B cell (primary cell): ENCODE measurements at regions not wholly inside any gene's neighbourhood (a gene's known extent, or its start where the extent isn't known, plus 50 kb on each side); places are given as distances from the start of the nearest gene placed in this dataset.

ENCODE experiments used
- ATAC-seq: fragments of 200-7000 bp; cut with Tn5 transposase; one replicate; pipeline ENCODE4 v1.10.0; 2021; ENCODE audit warnings: low read depth, mild to moderate bottlenecking, moderate number of reproducible peaks, moderate library complexity
- CTCF ChIA-PET: fragments of 350-600 bp; sonication (Branson Sonifier 250); formaldehyde crosslinking; loops from one replicate; lab custom pipeline; 2021; ENCODE audit warnings: antibody characterized with exemption, inconsistent platforms; lab: Charles Lee
- POLR2A ChIA-PET: fragments of 350-600 bp; sonication (Branson Sonifier 250); formaldehyde crosslinking; loops from one replicate; lab custom pipeline; 2021; ENCODE audit warnings: antibody characterized with exemption; lab: Charles Lee
- DNase-seq: peaks from one replicate; pipeline ENCODE4 v3.0.0; 2013
- H2AFZ ChIP-seq: 2 replicates; pipeline ENCODE4 v1.6.1; 2012; ENCODE audit warnings: mild to moderate bottlenecking, low read depth, low read length; ENCODE audit not compliant: insufficient read depth, poor library complexity, severe bottlenecking
- H3K27ac ChIP-seq, 2 donors: 1 replicate in 1 of 2; 2 replicates in 1 of 2; pipeline ENCODE4 v1.5.1; 2012 to 2013; ENCODE audit warnings: low read length in 2 of 2, mild to moderate bottlenecking in 2 of 2, moderate library complexity in 1 of 2
- H3K27me3 ChIP-seq, 4 experiments: fragments of 200-600 bp in 1 of 4; sonication (generic) in 1 of 4; replicated peaks in 1 of 4; 1 replicate in 2 of 4; 2 replicates in 2 of 4; pipeline versions ENCODE4 v1.6.1 to v1.7.0; 2013 to 2016; ENCODE audit warnings: low read length in 3 of 4, mild to moderate bottlenecking in 2 of 4, mixed read lengths in 1 of 4, moderate library complexity in 1 of 4; ENCODE audit not compliant: insufficient read depth in 4 of 4, control insufficient read depth in 3 of 4; ENCODE audit errors: control extremely low read depth in 1 of 4
- H3K36me3 ChIP-seq, 2 experiments: replicated peaks in 1 of 2; 1 replicate in 1 of 2; 2 replicates in 1 of 2; pipeline versions ENCODE4 v1.6.1 to v1.7.1; 2013; ENCODE audit warnings: low read length in 1 of 2; ENCODE audit not compliant: insufficient read depth in 2 of 2, control insufficient read depth in 1 of 2; ENCODE audit errors: control extremely low read depth in 1 of 2, extremely low read depth in 1 of 2
- H3K4me1 ChIP-seq, 2 donors: fragments of 200-600 bp in 1 of 2; sonication (generic) in 1 of 2; 1 replicate in 1 of 2; 2 replicates in 1 of 2; pipeline versions ENCODE4 v1.5.1 to v1.6.1; 2013 to 2017; ENCODE audit warnings: low read length in 2 of 2; ENCODE audit not compliant: control insufficient read depth in 2 of 2, insufficient read depth in 2 of 2
- H3K4me2 ChIP-seq: replicated peaks from 2 replicates; pipeline ENCODE3; 2012; ENCODE audit warnings: mild to moderate bottlenecking, low read depth, low read length; ENCODE audit not compliant: poor library complexity, severe bottlenecking
- H3K4me3 ChIP-seq, 5 experiments: fragments of 200-600 bp in 1 of 5; sonication (generic) in 1 of 5; 1 replicate in 3 of 5; 2 replicates in 2 of 5; pipeline versions ENCODE4 v1.5.1 to v1.7.0; 2011 to 2016; ENCODE audit warnings: low read length in 4 of 5, mild to moderate bottlenecking in 4 of 5, low read depth in 2 of 5, control low read depth in 1 of 5, moderate library complexity in 1 of 5; ENCODE audit not compliant: insufficient read depth in 1 of 5; ENCODE audit errors: control extremely low read depth in 1 of 5, extremely low read depth in 1 of 5
- H3K79me2 ChIP-seq: fragments of 200-600 bp; sonication (generic); one replicate; pipeline ENCODE4 v1.6.0; 2016; ENCODE audit warnings: low read length; ENCODE audit not compliant: control insufficient read depth, insufficient read depth
- H3K9ac ChIP-seq: fragments of 200-600 bp; sonication (generic); 2 replicates; pipeline ENCODE4 v1.6.1; 2017; ENCODE audit warnings: mild to moderate bottlenecking, low read length, moderate library complexity
- H3K9me3 ChIP-seq, 3 donors: one replicate each; pipeline versions ENCODE4 v1.6.1 to v1.7.1; 2013; ENCODE audit warnings: low read length in 2 of 3; ENCODE audit not compliant: control insufficient read depth in 2 of 3, insufficient read depth in 1 of 3; ENCODE audit errors: control extremely low read depth in 1 of 3
- H4K20me1 ChIP-seq: 2 replicates; pipeline ENCODE4 v1.6.0; 2012; ENCODE audit warnings: mild to moderate bottlenecking, low read length; ENCODE audit not compliant: insufficient read depth, control insufficient read depth, poor library complexity, severe bottlenecking
- H3K27ac Mint-ChIP-seq: one replicate; pipeline ENCODE4 v1.8.0; 2021; ENCODE audit warnings: mixed read lengths
- H3K27me3 Mint-ChIP-seq: one replicate; pipeline ENCODE4 v1.8.0; 2021; ENCODE audit warnings: mixed read lengths
- H3K4me1 Mint-ChIP-seq: one replicate; pipeline ENCODE4 v1.8.0; 2021; ENCODE audit warnings: mixed read lengths
- H3K4me3 Mint-ChIP-seq: one replicate; pipeline ENCODE4 v1.8.0; 2021; ENCODE audit warnings: mixed read lengths
- H3K9me3 Mint-ChIP-seq: one replicate; pipeline ENCODE4 v1.8.0; 2022; ENCODE audit warnings: mixed read lengths; ENCODE audit not compliant: insufficient read depth
- EZH2 ChIP-seq: IDR thresholded peaks from 2 replicates; pipeline ENCODE4 v1.6.1; 2012; ENCODE audit warnings: borderline replicate concordance, low read depth, mild to moderate bottlenecking, moderate library complexity, low read length; ENCODE audit not compliant: insufficient read depth, poor library complexity, severe bottlenecking
- WGBS: methylation state at CpG from one replicate; pipeline ENCODE4 v1.1.5; 2013; ENCODE audit warnings: missing lambda C conversion rate; ENCODE audit not compliant: insufficient coverage; 5-methylcytosine and 5-hydroxymethylcytosine counted together
- intact Hi-C: fragments of 100-400 bp; cut with micrococcal nuclease; formaldehyde crosslinking; loops from one replicate; pipeline ENCODE4 v1.10.0; 2022
- TF ChIP-seq, protein P1 (sequence below): fragments of 200-600 bp; IDR thresholded peaks from one replicate; pipeline ENCODE4 v1.8.0; 2022; ENCODE audit warnings: antibody characterized with exemption, mild to moderate bottlenecking

DNA sequence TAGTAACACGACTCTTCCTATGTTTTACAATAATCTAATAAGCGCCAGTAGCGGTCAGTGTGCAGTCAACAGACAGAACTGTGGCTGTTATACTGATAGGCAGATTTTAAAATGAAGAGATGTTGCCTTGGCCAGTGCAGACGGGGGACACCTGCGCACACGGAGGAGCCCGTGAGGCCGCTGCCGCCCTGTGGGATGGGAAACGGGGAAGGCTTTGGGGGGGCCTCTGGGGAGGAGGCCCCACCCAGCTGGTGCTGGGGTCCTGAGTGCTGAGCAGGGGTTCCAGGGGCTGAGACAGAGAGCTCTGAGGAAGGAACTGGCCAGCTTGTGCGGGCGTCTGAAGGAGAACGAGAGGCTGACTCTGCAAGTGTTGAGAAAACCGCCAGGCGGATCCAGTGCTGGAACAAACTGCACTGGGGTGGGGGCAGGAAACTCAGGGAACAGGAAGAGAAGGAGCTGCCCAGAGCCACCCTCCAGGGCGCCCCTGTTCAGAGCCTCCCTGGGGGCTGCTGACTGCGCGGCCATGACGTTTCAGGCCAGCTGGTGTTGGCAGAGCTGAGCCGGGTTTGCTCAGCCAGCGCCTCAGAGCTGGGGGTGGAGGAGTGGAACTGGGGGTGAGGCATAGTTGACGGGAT is 426.4 kb downstream of the TCERG1L start:
- Histone ChIP-seq H4K20me1 (no peaks in the 10 kb centered on the region), H3K4me3 (no peak overlapping the region), H3K4me1 (no peaks in the 10 kb centered on the region), H3K27me3 (no peaks in the 10 kb centered on the region), H3K27ac (no peak overlapping the region), H3K4me2 (no peak overlapping the region), H2AFZ (no peak overlapping the region), H3K36me3 (no peaks in the 10 kb centered on the region), H3K79me2 (no peaks in the 10 kb centered on the region), H3K9ac (no peak overlapping the region), H3K9me3 (peaks cover 0 to 20% (median 0%) of the 10 kb centered on the region in 3 donors)
- DNase-seq (no peak), ATAC-seq (no peak)
- peaks cover 6% of the 10 kb centered on the region for H3K27me3 Mint-ChIP-seq
- no peak overlapping the region for H3K27ac Mint-ChIP-seq
- no peak overlapping the region for H3K4me3 Mint-ChIP-seq
- H3K4me1 Mint-ChIP-seq, result no peaks in the 10 kb centered on the region
- POLR2A ChIA-PET, result no interaction called here
- CTCF ChIA-PET, result no interaction called here
- TF ChIP-seq, protein P1, sequence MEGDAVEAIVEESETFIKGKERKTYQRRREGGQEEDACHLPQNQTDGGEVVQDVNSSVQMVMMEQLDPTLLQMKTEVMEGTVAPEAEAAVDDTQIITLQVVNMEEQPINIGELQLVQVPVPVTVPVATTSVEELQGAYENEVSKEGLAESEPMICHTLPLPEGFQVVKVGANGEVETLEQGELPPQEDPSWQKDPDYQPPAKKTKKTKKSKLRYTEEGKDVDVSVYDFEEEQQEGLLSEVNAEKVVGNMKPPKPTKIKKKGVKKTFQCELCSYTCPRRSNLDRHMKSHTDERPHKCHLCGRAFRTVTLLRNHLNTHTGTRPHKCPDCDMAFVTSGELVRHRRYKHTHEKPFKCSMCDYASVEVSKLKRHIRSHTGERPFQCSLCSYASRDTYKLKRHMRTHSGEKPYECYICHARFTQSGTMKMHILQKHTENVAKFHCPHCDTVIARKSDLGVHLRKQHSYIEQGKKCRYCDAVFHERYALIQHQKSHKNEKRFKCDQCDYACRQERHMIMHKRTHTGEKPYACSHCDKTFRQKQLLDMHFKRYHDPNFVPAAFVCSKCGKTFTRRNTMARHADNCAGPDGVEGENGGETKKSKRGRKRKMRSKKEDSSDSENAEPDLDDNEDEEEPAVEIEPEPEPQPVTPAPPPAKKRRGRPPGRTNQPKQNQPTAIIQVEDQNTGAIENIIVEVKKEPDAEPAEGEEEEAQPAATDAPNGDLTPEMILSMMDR, result no peak
- TF ChIP-seq EZH2, result no peak
- intact Hi-C loops, result no loop called here
- H3K9me3 Mint-ChIP-seq, result no peaks in the 10 kb centered on the region
- WGBS, result 44% methylated on average over 20 of the region's 22 CpGs

DNA sequence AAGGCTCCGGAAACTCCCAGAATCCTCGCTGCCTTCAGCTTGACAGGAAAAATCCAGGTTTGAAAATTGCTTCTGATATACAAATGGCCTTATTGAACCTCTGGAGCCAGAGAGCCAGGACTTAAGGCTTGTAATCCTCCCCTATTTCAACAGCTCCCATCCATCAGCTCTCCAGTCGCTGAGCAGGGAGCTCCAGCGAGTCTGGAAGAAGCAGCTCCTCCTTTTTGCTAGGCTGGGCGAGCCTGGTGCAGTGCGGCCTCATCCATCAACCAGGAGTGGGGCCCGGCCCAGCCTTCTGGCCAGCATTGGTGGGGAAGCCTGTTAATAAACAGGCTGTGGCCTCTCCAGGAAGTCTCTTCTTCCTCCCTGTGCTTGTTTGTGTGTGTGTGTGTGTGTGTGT is 424.4 kb downstream of the TCERG1L start:
- H3K4me3 Mint-ChIP-seq, result no peak overlapping the region
- no peaks in the 10 kb centered on the region for H3K4me1 Mint-ChIP-seq

More for the DNA sequence above, 424.4 kb downstream of the TCERG1L start:
- ATAC-seq (no peak), DNase-seq (no peak)
- Histone ChIP-seq H3K4me2 (no peak overlapping the region), H3K4me1 (no peaks in the 10 kb centered on the region), H3K36me3 (no peaks in the 10 kb centered on the region), H2AFZ (no peak overlapping the region), H3K9me3 (peaks cover 0 to 20% (median 0%) of the 10 kb centered on the region in 3 donors), H3K27ac (no peak overlapping the region), H3K4me3 (no peak overlapping the region), H3K79me2 (no peaks in the 10 kb centered on the region), H3K9ac (no peak overlapping the region), H4K20me1 (no peaks in the 10 kb centered on the region), H3K27me3 (no peaks in the 10 kb centered on the region)
- intact Hi-C loops, result no loop called here
- no peak overlapping the region for H3K27ac Mint-ChIP-seq
- ChIA-PET POLR2A (no interaction called here), CTCF (no interaction called here)
- 69% methylated on average over 4 of the region's 7 CpGs for WGBS
- TF ChIP-seq, protein P1, result no peak
- no peak for TF ChIP-seq EZH2
- no peaks in the 10 kb centered on the region for H3K9me3 Mint-ChIP-seq
- peaks cover 6% of the 10 kb centered on the region for H3K27me3 Mint-ChIP-seq
